GM23248 (cell line): ENCODE measurements at regions not wholly inside any gene's neighbourhood (a gene's known extent, or its start where the extent isn't known, plus 50 kb on each side); places are given as distances from the start of the nearest gene placed in this dataset.

ENCODE experiments used
- EZH2 ChIP-seq: fragments of 200-600 bp; sonication (generic); IDR thresholded peaks from 2 replicates; pipeline ENCODE4 v1.6.1; 2018; ENCODE audit warnings: antibody characterized with exemption, mild to moderate bottlenecking; ENCODE audit not compliant: insufficient read depth, poor library complexity, severe bottlenecking
- EZH2phosphoT487 ChIP-seq: fragments of 200-600 bp; sonication (generic); IDR thresholded peaks from 2 replicates; pipeline ENCODE4 v1.6.1; 2018; ENCODE audit warnings: antibody characterized with exemption, moderate library complexity, mild to moderate bottlenecking, low read depth; ENCODE audit not compliant: insufficient read depth

GRCh38 chr2:224195925-224196571, 157.0 kb upstream of the SERPINE2 start:
- TF ChIP-seq EZH2phosphoT487, result no peak
- TF ChIP-seq EZH2, result no peak
